IPS DF 4.7 (cell line): ENCODE measurements at regions not wholly inside any gene's neighbourhood (a gene's known extent, or its start where the extent isn't known, plus 50 kb on each side); places are given as distances from the start of the nearest gene placed in this dataset.

Source experiments
- DNase-seq: peaks from one replicate; pipeline ENCODE4 v3.0.0-alpha.2; 2013; ENCODE audit warnings: low spot score; ENCODE audit errors: extremely low read depth

- no peak for DNase-seq
Measured at GRCh38 chr1:228867951-228868730, 132.9 kb downstream of the RHOU start.

- no peak for DNase-seq
Measured at GRCh38 chr1:228868731-228869024, 133.4 kb downstream of the RHOU start.

- no peak for DNase-seq
Measured at GRCh38 chr1:228869312-228869824, 134.1 kb downstream of the RHOU start.

- DNase-seq, result no peak
Measured at GRCh38 chr1:228870041-228870713, 134.9 kb downstream of the RHOU start.

GRCh38 chr1:228871314-228872061 is 136.2 kb downstream of the RHOU start:
- no peak for DNase-seq

GRCh38 chr1:228872080-228872479 is 136.8 kb downstream of the RHOU start:
- no peak for DNase-seq

GRCh38 chr1:228873709-228874108 is 138.4 kb downstream of the RHOU start:
- DNase-seq, result no peak

GRCh38 chr1:228875741-228876140 is 140.5 kb downstream of the RHOU start:
- DNase-seq, result no peak

- no peak for DNase-seq
Measured at GRCh38 chr1:228876187-228876586, 140.9 kb downstream of the RHOU start.

- DNase-seq, result no peak
Measured at GRCh38 chr1:228879164-228879563, 143.9 kb downstream of the RHOU start.

- peak; percentile 14 for DNase-seq
Measured at GRCh38 chr1:228882041-228882770, 146.9 kb downstream of the RHOU start.

GRCh38 chr1:228882771-228883450 is 147.6 kb downstream of the RHOU start:
- no peak for DNase-seq

- DNase-seq, result no peak
Measured at GRCh38 chr1:228883535-228883934, 148.3 kb downstream of the RHOU start.

- no peak for DNase-seq
Measured at GRCh38 chr1:228884196-228884595, 148.9 kb downstream of the RHOU start.

- no peak for DNase-seq
Measured at GRCh38 chr1:228884615-228885566, 149.6 kb downstream of the RHOU start.

GRCh38 chr1:228885845-228886244 is 150.6 kb downstream of the RHOU start:
- DNase-seq, result no peak

GRCh38 chr1:228887101-228887500 is 151.8 kb downstream of the RHOU start:
- DNase-seq, result no peak

GRCh38 chr1:228887960-228888359 is 152.7 kb downstream of the RHOU start:
- DNase-seq, result no peak

- no peak for DNase-seq
Measured at GRCh38 chr1:228889289-228889688, 154.0 kb downstream of the RHOU start.
